K562 (cell line): ENCODE measurements at regions not wholly inside any gene's neighbourhood (a gene's known extent, or its start where the extent isn't known, plus 50 kb on each side); places are given as distances from the start of the nearest gene placed in this dataset.

Experiments used
- RAD21 ChIP-seq, 2 experiments: fragments of 250-450 bp in 1 of 2; fragments of 450-650 bp in 1 of 2; sonication (Bioruptor Pico) in 1 of 2; formaldehyde crosslinking in 1 of 2; IDR thresholded peaks in 1 of 2; conservative IDR thresholded peaks in 1 of 2; 2 replicates each; pipeline versions ENCODE4 v1.4.0 to v1.8.0; 2020 to 2022; ENCODE audit warnings: mild to moderate bottlenecking in 2 of 2, moderate library complexity in 1 of 2
- TAF15 ChIP-seq: fragments of 200-400 bp; formaldehyde crosslinking; IDR thresholded peaks from 2 replicates; pipeline ENCODE4 v1.6.1; 2017; ENCODE audit warnings: mild to moderate bottlenecking, low read depth, low read length, moderate library complexity
- ZNF274 ChIP-seq: IDR thresholded peaks from 2 replicates; pipeline ENCODE4 v1.6.1; 2011; ENCODE audit warnings: low read depth, mild to moderate bottlenecking, low read length, moderate library complexity, borderline replicate concordance
- TF ChIP-seq, protein P1 (sequence below): sonication (generic); formaldehyde crosslinking; IDR thresholded peaks from 2 replicates; pipeline ENCODE4 v1.5.0; 2020; ENCODE audit warnings: missing genetic modification reagents

DNA sequence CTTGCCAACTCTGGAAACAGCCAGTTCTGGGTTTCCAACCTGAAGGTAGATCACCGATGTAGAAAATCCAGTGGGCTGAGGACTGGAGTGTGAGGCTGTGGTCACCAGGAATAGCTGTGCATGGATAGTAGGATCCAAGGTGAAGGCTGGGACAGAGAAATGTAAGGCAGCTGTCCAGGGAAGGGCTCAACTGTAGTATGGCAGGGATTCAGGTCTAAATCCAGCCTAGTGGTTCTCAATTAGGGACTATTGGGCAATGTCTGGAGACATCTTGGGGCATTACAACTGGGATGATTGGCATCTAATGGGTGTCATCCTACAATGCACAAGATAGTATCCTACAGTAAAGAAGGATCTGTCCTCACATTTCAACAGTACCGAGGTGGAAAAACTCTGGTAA is 67.7 kb upstream of the RUNX1 start:
- no peak for TF ChIP-seq TAF15
- no peak for TF ChIP-seq ZNF274
- TF ChIP-seq, protein P1, sequence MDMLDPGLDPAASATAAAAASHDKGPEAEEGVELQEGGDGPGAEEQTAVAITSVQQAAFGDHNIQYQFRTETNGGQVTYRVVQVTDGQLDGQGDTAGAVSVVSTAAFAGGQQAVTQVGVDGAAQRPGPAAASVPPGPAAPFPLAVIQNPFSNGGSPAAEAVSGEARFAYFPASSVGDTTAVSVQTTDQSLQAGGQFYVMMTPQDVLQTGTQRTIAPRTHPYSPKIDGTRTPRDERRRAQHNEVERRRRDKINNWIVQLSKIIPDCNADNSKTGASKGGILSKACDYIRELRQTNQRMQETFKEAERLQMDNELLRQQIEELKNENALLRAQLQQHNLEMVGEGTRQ (CRISPR knock-in tag), result no peak
- no peak for TF ChIP-seq RAD21 (CRISPR knock-in tag; conservative IDR thresholded peaks at IDR 0.05 in 1 of 2, IDR thresholded peaks at IDR 0.05 in 1 of 2)
